ENCODE measurements at regions not wholly inside any gene's neighbourhood (a gene's known extent, or its start where the extent isn't known, plus 50 kb on each side); places are given as distances from the start of the nearest gene placed in this dataset.

DNA sequence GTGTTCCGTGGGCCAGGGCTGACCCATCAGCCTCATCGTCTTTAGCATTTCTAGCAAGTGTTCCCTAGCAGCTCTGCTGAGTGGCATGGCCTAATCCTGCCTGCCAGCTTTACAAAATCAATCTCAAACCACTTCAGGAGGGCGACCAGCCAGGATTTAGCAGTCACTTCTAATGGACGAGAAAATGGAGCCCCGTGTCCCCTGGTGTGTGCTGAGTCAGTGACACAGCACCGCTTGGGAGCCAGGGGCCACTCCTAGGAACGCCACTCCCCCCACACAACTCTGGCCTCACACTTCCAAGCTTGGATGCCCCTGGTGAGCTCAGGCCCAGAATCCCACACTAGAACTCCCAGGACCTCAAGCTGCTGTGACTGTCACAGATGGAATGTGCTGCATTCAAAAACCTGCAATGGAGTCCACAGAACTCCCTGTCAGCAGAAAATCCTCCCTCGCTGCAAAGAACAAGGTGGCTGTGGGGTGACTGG, 311.2 kb upstream of the GATB start:
- DNase-seq (ENCODE audit: low read depth): peak; percentile 50

DNA sequence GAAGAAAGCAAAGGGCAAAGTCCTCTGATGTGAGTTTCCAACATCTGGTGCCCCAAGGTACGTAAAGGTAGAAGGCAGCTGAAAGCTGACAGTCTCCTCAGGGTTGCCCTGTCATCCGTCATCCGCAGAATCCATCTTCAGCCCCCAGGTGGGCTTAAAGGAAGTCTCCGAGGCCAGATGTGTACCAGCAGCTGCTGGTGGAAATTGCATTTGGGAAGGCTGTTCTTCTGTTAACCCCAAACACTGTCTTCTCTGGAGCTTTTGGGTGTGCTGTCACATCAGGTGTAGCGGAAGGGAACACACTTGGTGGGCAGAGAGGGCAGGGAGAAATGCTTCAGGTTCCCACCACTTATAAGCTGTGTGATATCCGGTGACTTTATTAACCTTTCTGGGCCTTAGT, 310.0 kb upstream of the GATB start:
- TF ChIP-seq, protein P1, sequence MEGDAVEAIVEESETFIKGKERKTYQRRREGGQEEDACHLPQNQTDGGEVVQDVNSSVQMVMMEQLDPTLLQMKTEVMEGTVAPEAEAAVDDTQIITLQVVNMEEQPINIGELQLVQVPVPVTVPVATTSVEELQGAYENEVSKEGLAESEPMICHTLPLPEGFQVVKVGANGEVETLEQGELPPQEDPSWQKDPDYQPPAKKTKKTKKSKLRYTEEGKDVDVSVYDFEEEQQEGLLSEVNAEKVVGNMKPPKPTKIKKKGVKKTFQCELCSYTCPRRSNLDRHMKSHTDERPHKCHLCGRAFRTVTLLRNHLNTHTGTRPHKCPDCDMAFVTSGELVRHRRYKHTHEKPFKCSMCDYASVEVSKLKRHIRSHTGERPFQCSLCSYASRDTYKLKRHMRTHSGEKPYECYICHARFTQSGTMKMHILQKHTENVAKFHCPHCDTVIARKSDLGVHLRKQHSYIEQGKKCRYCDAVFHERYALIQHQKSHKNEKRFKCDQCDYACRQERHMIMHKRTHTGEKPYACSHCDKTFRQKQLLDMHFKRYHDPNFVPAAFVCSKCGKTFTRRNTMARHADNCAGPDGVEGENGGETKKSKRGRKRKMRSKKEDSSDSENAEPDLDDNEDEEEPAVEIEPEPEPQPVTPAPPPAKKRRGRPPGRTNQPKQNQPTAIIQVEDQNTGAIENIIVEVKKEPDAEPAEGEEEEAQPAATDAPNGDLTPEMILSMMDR (IDR thresholded peaks at IDR 0.05; ENCODE audit: insufficient read depth, low read length, poor library complexity, severe bottlenecking): no peak
- H3K27me3 ChIP-seq (ENCODE audit: control insufficient read depth, insufficient read depth, low read length): peaks cover 2% of the 10 kb centered on the region
- no peak for DNase-seq (ENCODE audit: low read depth)
- no peak overlapping the region for H3K4me3 ChIP-seq (ENCODE audit: low read depth, low read length)
- no peaks in the 10 kb centered on the region for H3K36me3 ChIP-seq (ENCODE audit: control insufficient read depth, insufficient read depth, low read length)

More for the DNA sequence above, 311.2 kb upstream of the GATB start:
- TF ChIP-seq, protein P1 (IDR thresholded peaks at IDR 0.05; ENCODE audit: insufficient read depth, low read length, poor library complexity, severe bottlenecking): no peak
- H3K4me3 ChIP-seq (ENCODE audit: low read depth, low read length): no peak overlapping the region
- no peaks in the 10 kb centered on the region for H3K36me3 ChIP-seq (ENCODE audit: control insufficient read depth, insufficient read depth, low read length)
- H3K27me3 ChIP-seq (ENCODE audit: control insufficient read depth, insufficient read depth, low read length): peaks cover 2% of the 10 kb centered on the region

DNA sequence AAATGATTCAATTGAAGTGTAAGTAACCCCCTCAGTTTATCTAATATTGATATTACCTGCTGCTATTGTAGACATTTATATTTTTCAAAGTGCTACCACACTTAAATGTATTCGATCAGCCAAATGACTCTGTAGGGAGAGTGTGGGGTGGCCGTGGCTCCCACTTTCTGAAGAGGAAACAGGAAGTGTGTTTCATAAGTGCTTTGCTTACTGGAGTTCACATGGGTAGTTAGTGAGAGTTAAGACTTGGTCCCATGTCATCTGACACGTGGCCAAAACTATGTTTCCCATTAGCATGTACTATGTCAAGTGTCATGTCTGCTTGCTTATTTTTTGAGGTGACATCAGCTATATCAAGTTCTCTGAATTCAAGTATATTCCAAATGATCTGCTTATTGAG, 308.1 kb upstream of the GATB start:
- TF ChIP-seq, protein P1 (IDR thresholded peaks at IDR 0.05; ENCODE audit: insufficient read depth, low read length, poor library complexity, severe bottlenecking): no peak
- H3K4me3 ChIP-seq (ENCODE audit: low read depth, low read length): no peak overlapping the region

DNA sequence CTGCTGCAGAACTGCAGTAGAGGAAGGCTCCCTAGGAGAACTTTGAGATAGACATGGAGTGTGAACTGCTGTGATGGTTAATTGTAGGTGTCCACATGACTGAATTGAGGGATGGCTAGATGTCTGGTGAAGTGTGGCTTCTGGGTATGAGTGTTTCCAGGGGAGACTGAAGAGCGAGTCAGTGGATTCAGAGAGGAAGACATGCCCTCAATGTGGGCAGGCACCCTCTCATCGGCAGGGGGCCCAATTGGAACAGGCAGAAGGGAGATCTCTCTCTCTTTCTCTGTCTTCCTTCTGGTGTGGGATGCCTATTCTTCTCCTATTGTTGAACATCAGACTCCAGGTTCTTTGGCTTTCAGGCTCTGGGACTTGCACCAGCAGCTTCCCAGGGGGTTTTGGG, 304.7 kb upstream of the GATB start:
- TF ChIP-seq, protein P1 (IDR thresholded peaks at IDR 0.05; ENCODE audit: insufficient read depth, low read length, poor library complexity, severe bottlenecking): no peak
- DNase-seq (ENCODE audit: low read depth): no peak
- Histone ChIP-seq H3K27me3 (ENCODE audit: control insufficient read depth, insufficient read depth, low read length) (no peaks in the 10 kb centered on the region), H3K4me3 (ENCODE audit: low read depth, low read length) (no peak overlapping the region), H3K36me3 (ENCODE audit: control insufficient read depth, insufficient read depth, low read length) (no peaks in the 10 kb centered on the region)

More for the DNA sequence above, 308.1 kb upstream of the GATB start:
- no peaks in the 10 kb centered on the region for H3K36me3 ChIP-seq (ENCODE audit: control insufficient read depth, insufficient read depth, low read length)
- DNase-seq (ENCODE audit: low read depth): no peak
- H3K27me3 ChIP-seq (ENCODE audit: control insufficient read depth, insufficient read depth, low read length): no peaks in the 10 kb centered on the region

DNA sequence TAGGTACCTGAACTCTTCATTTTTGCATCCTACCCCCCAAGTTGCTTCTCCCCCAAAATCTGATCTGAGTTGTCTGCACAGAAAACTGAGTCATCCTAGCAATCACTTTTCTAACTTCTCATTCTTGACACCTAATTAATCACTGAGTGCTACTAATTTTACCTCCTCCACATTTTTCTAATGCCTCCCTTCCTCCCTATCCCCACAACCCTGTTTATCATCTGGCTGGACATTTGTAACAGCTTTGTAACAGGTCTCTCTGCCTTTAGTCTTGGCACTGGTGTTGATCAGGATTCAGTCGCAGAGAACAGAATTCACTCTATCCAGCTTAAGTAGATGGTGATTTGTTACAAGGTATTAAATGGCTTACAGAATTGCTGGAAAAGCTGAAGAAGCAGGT, 303.9 kb upstream of the GATB start:
- Histone ChIP-seq H3K36me3 (ENCODE audit: control insufficient read depth, insufficient read depth, low read length) (no peaks in the 10 kb centered on the region), H3K27me3 (ENCODE audit: control insufficient read depth, insufficient read depth, low read length) (no peaks in the 10 kb centered on the region), H3K4me3 (ENCODE audit: low read depth, low read length) (no peak overlapping the region)
- TF ChIP-seq, protein P1 (IDR thresholded peaks at IDR 0.05; ENCODE audit: insufficient read depth, low read length, poor library complexity, severe bottlenecking): no peak
- no peak for DNase-seq (ENCODE audit: low read depth)

DNA sequence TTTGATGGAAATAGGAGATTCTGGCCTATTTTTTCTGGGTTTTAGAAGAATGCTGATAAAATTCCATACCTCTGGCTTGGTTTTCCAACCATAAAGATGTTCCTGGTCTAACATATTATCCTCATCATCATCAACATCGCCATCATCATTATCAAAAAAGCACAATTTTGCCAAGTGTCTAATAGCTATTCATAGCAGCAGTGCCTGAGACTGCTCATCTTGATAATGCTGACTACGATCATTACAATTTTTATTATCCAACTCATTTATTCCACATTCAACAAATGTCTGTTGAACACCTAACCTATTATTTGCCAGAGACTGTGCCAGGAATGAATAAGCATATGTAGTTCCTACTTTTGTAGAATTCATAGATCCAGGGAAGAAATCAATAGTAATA, 303.5 kb upstream of the GATB start:
- TF ChIP-seq, protein P1 (IDR thresholded peaks at IDR 0.05; ENCODE audit: insufficient read depth, low read length, poor library complexity, severe bottlenecking): no peak
- no peak for DNase-seq (ENCODE audit: low read depth)
- no peak overlapping the region for H3K4me3 ChIP-seq (ENCODE audit: low read depth, low read length)
- no peaks in the 10 kb centered on the region for H3K27me3 ChIP-seq (ENCODE audit: control insufficient read depth, insufficient read depth, low read length)
- H3K36me3 ChIP-seq (ENCODE audit: control insufficient read depth, insufficient read depth, low read length): no peaks in the 10 kb centered on the region
